Sigmoid colon (tissue), 4 donors: ENCODE measurements at regions not wholly inside any gene's neighbourhood (a gene's known extent, or its start where the extent isn't known, plus 50 kb on each side); places are given as distances from the start of the nearest gene placed in this dataset.

Source experiments
- EP300 ChIP-seq, 4 donors: sonication (generic); formaldehyde crosslinking; IDR thresholded peaks; one replicate each; pipeline ENCODE4 v1.6.1; 2017; ENCODE audit warnings: antibody characterized with exemption in 4 of 4
- POLR2AphosphoS5 ChIP-seq, 4 donors: sonication (generic); formaldehyde crosslinking; IDR thresholded peaks; one replicate each; pipeline ENCODE4 v1.6.1; 2017; ENCODE audit warnings: antibody characterized with exemption in 4 of 4
- TF ChIP-seq, protein P1 (sequence below), 4 experiments: fragments of 450-650 bp in 3 of 4; fragments of 200-600 bp in 1 of 4; IDR thresholded peaks; one replicate each; pipeline ENCODE4 v1.5.1; 2016 to 2019; ENCODE audit warnings: antibody characterized with exemption in 4 of 4, mild to moderate bottlenecking in 3 of 4, moderate library complexity in 2 of 4

DNA sequence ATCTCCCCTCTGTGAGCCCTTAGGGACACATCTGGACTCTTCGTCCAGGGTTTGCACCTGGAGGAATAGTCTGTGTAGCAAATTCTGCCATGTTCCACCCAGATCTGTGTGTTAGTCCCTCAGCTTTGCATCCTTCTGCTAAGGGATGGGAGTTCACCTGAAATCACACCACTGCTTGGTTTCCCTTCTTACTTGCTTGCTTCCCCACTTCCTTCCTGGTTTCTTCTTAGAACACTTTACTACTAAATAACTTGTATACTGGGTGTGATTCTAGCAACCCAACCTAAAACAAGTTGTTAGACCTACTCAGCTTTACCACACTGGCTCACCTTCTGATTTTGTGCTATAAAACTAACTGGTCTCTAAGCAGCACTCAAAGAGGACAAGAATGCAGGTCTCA, 202.6 kb upstream of the MAP3K1 start:
- TF ChIP-seq, protein P1, sequence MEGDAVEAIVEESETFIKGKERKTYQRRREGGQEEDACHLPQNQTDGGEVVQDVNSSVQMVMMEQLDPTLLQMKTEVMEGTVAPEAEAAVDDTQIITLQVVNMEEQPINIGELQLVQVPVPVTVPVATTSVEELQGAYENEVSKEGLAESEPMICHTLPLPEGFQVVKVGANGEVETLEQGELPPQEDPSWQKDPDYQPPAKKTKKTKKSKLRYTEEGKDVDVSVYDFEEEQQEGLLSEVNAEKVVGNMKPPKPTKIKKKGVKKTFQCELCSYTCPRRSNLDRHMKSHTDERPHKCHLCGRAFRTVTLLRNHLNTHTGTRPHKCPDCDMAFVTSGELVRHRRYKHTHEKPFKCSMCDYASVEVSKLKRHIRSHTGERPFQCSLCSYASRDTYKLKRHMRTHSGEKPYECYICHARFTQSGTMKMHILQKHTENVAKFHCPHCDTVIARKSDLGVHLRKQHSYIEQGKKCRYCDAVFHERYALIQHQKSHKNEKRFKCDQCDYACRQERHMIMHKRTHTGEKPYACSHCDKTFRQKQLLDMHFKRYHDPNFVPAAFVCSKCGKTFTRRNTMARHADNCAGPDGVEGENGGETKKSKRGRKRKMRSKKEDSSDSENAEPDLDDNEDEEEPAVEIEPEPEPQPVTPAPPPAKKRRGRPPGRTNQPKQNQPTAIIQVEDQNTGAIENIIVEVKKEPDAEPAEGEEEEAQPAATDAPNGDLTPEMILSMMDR (IDR thresholded peaks at IDR 0.05) = no peak
- TF ChIP-seq POLR2AphosphoS5 (IDR thresholded peaks at IDR 0.05) (no peak), EP300 (IDR thresholded peaks at IDR 0.05) (no peak)
